Fibroblast of lung (primary cell): ENCODE measurements at regions not wholly inside any gene's neighbourhood (a gene's known extent, or its start where the extent isn't known, plus 50 kb on each side); places are given as distances from the start of the nearest gene placed in this dataset.

Experiments used
- CTCF ChIP-seq, 2 donors: IDR thresholded peaks in 1 of 2; conservative IDR thresholded peaks in 1 of 2; 1 replicate in 1 of 2; 2 replicates in 1 of 2; pipeline ENCODE4 v1.5.1; 2011 to 2012; ENCODE audit warnings: low read length in 2 of 2, control low read depth in 1 of 2, inconsistent platforms in 1 of 2, low read depth in 1 of 2, mild to moderate bottlenecking in 1 of 2
- EZH2 ChIP-seq: IDR thresholded peaks from 2 replicates; pipeline ENCODE4 v1.5.1; 2012; ENCODE audit warnings: low read length, control low read depth, mild to moderate bottlenecking; ENCODE audit errors: missing control alignments

GRCh38 chr21:24989516-24989915 lies 617.8 kb downstream of the MRPL39 start:
- TF ChIP-seq CTCF (conservative IDR thresholded peaks at IDR 0.05 in 1 of 2, IDR thresholded peaks at IDR 0.05 in 1 of 2; ENCODE audit: low read depth in 1 of 2, low read length in 2 of 2) (no peak), EZH2 (no peak)
